ENCODE measurements at regions not wholly inside any gene's neighbourhood (a gene's known extent, or its start where the extent isn't known, plus 50 kb on each side); places are given as distances from the start of the nearest gene placed in this dataset.
A peak's percentile ranks its signal among the peaks of the same experiment; 100 is the strongest.

DNA sequence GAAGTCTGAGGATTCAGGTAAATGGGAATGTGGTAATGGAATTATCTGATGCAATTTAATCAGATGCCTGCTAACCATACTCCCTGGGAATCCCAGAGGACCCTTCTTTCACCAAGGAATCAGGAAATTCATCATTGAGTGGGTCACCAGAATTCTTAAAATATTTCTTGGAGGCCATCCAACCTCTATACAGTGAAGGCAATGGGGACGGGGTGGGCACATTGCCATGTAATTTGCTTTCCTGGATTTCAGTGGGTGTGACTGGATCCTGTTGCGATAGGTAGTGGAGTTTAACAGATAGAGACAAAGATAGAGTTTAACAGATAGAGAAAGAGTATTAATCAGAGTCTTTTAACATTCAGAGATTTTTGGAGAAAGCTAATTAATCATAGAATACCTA is 394.4 kb downstream of the DAD1 start:
- Histone ChIP-seq H4K20me1 (ENCODE audit: low read length) (no peaks in the 10 kb centered on the region), H3K4me3 (ENCODE audit: low read length) (no peak overlapping the region), H3F3A (ENCODE audit: low read length, unreplicated experiment) (no peaks in the 10 kb centered on the region), H3K27me3 (ENCODE audit: low read length) (peaks cover 3% of the 10 kb centered on the region; the same call in 1 of the 2 replicates), H3K9me3 (ENCODE audit: low read length) (no peaks in the 10 kb centered on the region), H3K36me3 (ENCODE audit: low read depth, low read length) (no peaks in the 10 kb centered on the region), H3K4me1 (ENCODE audit: insufficient read depth, low read length) (no peaks in the 10 kb centered on the region), H3K9ac (ENCODE audit: low read length) (no peak overlapping the region), H3K9me2 (replicated peaks; ENCODE audit: low read length) (no peaks in the 10 kb centered on the region), H2AFZ (ENCODE audit: low read length) (no peak overlapping the region), H3K4me2 (ENCODE audit: low read length) (no peak overlapping the region), H3K79me2 (ENCODE audit: low read length) (no peaks in the 10 kb centered on the region), H3K27ac (ENCODE audit: low read length) (no peak overlapping the region)
- no peak for DNase-seq
- TF ChIP-seq, protein P1, sequence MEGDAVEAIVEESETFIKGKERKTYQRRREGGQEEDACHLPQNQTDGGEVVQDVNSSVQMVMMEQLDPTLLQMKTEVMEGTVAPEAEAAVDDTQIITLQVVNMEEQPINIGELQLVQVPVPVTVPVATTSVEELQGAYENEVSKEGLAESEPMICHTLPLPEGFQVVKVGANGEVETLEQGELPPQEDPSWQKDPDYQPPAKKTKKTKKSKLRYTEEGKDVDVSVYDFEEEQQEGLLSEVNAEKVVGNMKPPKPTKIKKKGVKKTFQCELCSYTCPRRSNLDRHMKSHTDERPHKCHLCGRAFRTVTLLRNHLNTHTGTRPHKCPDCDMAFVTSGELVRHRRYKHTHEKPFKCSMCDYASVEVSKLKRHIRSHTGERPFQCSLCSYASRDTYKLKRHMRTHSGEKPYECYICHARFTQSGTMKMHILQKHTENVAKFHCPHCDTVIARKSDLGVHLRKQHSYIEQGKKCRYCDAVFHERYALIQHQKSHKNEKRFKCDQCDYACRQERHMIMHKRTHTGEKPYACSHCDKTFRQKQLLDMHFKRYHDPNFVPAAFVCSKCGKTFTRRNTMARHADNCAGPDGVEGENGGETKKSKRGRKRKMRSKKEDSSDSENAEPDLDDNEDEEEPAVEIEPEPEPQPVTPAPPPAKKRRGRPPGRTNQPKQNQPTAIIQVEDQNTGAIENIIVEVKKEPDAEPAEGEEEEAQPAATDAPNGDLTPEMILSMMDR (conservative IDR thresholded peaks at IDR 0.05; ENCODE audit: low read depth, low read length): no peak
- TF ChIP-seq EZH2 (IDR thresholded peaks at IDR 0.05; ENCODE audit: low read length, unreplicated experiment) (no peak), EZH2phosphoT487 (IDR thresholded peaks at IDR 0.05; ENCODE audit: borderline replicate concordance, low read length) (no peak)
- no peak for ATAC-seq
- no TSS peak for BruUV-seq (replicated peaks)
- ChIA-PET POLR2A (ENCODE audit: unreplicated experiment) (no interaction called here), CTCF (no interaction called here)
- intact Hi-C loops (cut with micrococcal nuclease): no loop called here

DNA sequence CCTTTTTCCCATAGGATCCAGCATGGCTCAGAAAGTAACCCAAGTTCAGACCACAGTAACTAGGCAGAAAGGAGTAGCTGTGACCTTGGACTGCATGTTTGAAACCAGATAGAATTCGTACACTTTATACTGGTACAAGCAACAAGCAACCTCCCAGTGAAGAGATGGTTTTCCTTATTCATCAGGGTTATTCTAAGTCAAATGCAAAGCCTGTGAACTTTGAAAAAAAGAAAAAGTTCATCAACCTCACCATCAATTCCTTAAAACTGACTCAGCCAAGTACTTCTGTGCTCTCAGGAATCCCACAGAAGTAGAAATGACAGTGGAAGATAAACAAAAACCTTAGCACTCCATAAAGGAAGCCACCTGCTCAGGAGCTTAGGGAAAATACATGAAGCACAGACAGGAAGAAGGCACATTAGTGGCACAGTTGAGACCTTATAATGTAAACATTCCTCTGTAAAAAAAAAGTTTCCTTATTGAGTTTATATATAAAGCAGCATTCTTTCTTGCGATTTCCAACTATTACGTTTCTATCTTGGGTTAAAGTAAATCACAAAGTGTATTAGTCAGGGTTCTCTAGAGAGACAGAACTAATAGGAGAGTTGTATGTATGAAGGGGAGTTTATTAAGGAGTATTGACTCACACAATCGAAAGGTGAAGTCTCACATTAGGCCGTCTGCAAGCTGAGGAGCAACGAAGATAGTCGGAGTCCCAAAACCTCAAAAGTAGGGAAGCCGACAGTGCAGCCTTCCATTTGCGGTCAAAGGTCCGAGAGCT is 398.4 kb downstream of the DAD1 start:
- BruUV-seq (replicated peaks): no TSS peak

DNA sequence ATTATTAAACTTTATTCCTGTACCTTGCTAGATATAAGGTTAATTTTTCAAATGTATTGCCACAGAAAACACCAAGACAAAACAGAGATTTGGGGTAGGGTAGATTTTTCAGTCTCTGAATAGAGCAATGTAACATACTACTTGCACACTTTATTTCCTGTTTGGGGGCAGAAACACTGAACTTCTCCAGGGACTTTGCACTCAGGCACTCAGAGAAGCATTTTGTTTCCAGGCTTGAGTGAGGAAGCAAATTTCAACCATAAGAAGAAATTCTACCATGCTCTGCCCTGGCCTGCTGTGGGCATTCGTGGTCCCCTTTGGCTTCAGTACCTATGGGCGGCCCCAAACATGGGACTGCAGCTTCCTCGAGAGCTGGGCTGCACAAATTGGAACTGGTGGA is 399.1 kb downstream of the DAD1 start:
- no peak overlapping the region for H3K4me3 ChIP-seq (ENCODE audit: low read length)
- H3K27me3 ChIP-seq (ENCODE audit: low read length): peaks cover 6% of the 10 kb centered on the region
- no peaks in the 10 kb centered on the region for H3K9me2 ChIP-seq (replicated peaks; ENCODE audit: low read length)
- DNase-seq (no peak), ATAC-seq (no peak)
- no peaks in the 10 kb centered on the region for H3F3A ChIP-seq (ENCODE audit: low read length, unreplicated experiment)
- TF ChIP-seq, protein P1 (conservative IDR thresholded peaks at IDR 0.05; ENCODE audit: low read depth, low read length): no peak
- TF ChIP-seq EZH2 (IDR thresholded peaks at IDR 0.05; ENCODE audit: low read length, unreplicated experiment) (no peak), EZH2phosphoT487 (IDR thresholded peaks at IDR 0.05; ENCODE audit: borderline replicate concordance, low read length) (no peak)
- no peaks in the 10 kb centered on the region for H3K4me1 ChIP-seq (ENCODE audit: insufficient read depth, low read length)
- CTCF ChIA-PET: no interaction called here
- no peak overlapping the region for H3K27ac ChIP-seq (ENCODE audit: low read length)
- no peaks in the 10 kb centered on the region for H3K79me2 ChIP-seq (ENCODE audit: low read length)
- H2AFZ ChIP-seq (ENCODE audit: low read length): no peak overlapping the region
- no peaks in the 10 kb centered on the region for H4K20me1 ChIP-seq (ENCODE audit: low read length)
- H3K9ac ChIP-seq (ENCODE audit: low read length): no peak overlapping the region
- no peak overlapping the region for H3K4me2 ChIP-seq (ENCODE audit: low read length)
- intact Hi-C loops (cut with micrococcal nuclease): no loop called here
- no peaks in the 10 kb centered on the region for H3K9me3 ChIP-seq (ENCODE audit: low read length)
- POLR2A ChIA-PET (ENCODE audit: unreplicated experiment): no interaction called here
- BruUV-seq (replicated peaks): no TSS peak
- H3K36me3 ChIP-seq (ENCODE audit: low read depth, low read length): no peaks in the 10 kb centered on the region

More for the DNA sequence above, 398.4 kb downstream of the DAD1 start:
- no peak for TF ChIP-seq EZH2phosphoT487 (IDR thresholded peaks at IDR 0.05; ENCODE audit: borderline replicate concordance, low read length)
- TF ChIP-seq, protein P1 (conservative IDR thresholded peaks at IDR 0.05; ENCODE audit: low read depth, low read length): no peak
- TF ChIP-seq EZH2 (IDR thresholded peaks at IDR 0.05; ENCODE audit: low read length, unreplicated experiment): no peak
- H3K79me2 ChIP-seq (ENCODE audit: low read length): no peaks in the 10 kb centered on the region
- DNase-seq (peak; percentile 34), ATAC-seq (no peak)
- H3K4me1 ChIP-seq (ENCODE audit: insufficient read depth, low read length): no peaks in the 10 kb centered on the region
- intact Hi-C loops (cut with micrococcal nuclease): no loop called here
- no peak overlapping the region for H3K4me2 ChIP-seq (ENCODE audit: low read length)
- POLR2A ChIA-PET (ENCODE audit: unreplicated experiment): no interaction called here
- no peaks in the 10 kb centered on the region for H4K20me1 ChIP-seq (ENCODE audit: low read length)
- no peak overlapping the region for H2AFZ ChIP-seq (ENCODE audit: low read length)
- no peak overlapping the region for H3K4me3 ChIP-seq (ENCODE audit: low read length)
- peaks cover 6% of the 10 kb centered on the region for H3K27me3 ChIP-seq (ENCODE audit: low read length)
- H3F3A ChIP-seq (ENCODE audit: low read length, unreplicated experiment): no peaks in the 10 kb centered on the region
- no peak overlapping the region for H3K27ac ChIP-seq (ENCODE audit: low read length)
- CTCF ChIA-PET: no interaction called here
- H3K9ac ChIP-seq (ENCODE audit: low read length): no peak overlapping the region
- H3K9me2 ChIP-seq (replicated peaks; ENCODE audit: low read length): no peaks in the 10 kb centered on the region
- H3K36me3 ChIP-seq (ENCODE audit: low read depth, low read length): no peaks in the 10 kb centered on the region
- H3K9me3 ChIP-seq (ENCODE audit: low read length): no peaks in the 10 kb centered on the region
